Chondrocyte (in vitro differentiated cells): ENCODE measurements at regions not wholly inside any gene's neighbourhood (a gene's known extent, or its start where the extent isn't known, plus 50 kb on each side); places are given as distances from the start of the nearest gene placed in this dataset.

Experiments
- DNase-seq: peaks from one replicate; pipeline ENCODE4 v3.0.0; 2021; ENCODE audit warnings: mixed read lengths, low spot score
- H3K27ac Mint-ChIP-seq: one replicate; pipeline ENCODE4 v1.8.0; 2021; ENCODE audit warnings: mild to moderate bottlenecking, moderate library complexity, mixed read lengths; ENCODE audit not compliant: unreplicated experiment
- H3K27me3 Mint-ChIP-seq: 2 replicates; pipeline ENCODE4 v1.8.0; 2021; ENCODE audit warnings: low read depth, mixed read lengths
- H3K36me3 Mint-ChIP-seq: 2 replicates; pipeline ENCODE4 v1.8.0; 2021; ENCODE audit warnings: low read depth, mixed read lengths
- H3K4me1 Mint-ChIP-seq: 2 replicates; pipeline ENCODE4 v1.8.0; 2021; ENCODE audit warnings: low read depth, mild to moderate bottlenecking, mixed read lengths
- H3K4me3 Mint-ChIP-seq: one replicate; pipeline ENCODE4 v1.8.0; 2021; ENCODE audit warnings: mild to moderate bottlenecking, moderate library complexity, mixed read lengths; ENCODE audit not compliant: unreplicated experiment
- H3K9me3 Mint-ChIP-seq: 2 replicates; pipeline ENCODE4 v1.8.0; 2021; ENCODE audit warnings: low read depth, mixed read lengths
- TF ChIP-seq, protein P1 (sequence below): fragments of 200-600 bp; sonication (generic); IDR thresholded peaks from 2 replicates; pipeline ENCODE4 v1.5.0; 2021; ENCODE audit warnings: antibody characterized with exemption, mild to moderate bottlenecking, moderate library complexity

DNA sequence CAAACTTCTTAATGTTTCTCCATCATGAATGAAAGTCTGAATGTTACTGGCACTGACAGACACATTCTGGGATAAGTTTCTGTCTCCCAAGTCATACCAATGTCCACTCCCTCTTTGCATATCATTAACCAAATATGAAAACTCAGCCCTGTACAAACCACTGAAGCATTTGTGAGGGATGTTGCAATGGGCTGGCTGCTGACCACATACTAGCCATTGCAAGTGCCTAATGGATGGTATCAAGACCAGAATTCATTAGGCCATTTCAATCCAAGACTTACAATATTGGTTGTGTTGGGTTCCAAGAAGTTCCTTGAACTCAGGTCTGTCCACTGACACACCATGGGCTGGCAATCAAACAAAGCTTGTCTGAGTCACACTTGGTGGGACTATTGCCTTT is 73.8 kb downstream of the CBLN2 start:
- H3K36me3 Mint-ChIP-seq: no peaks in the 10 kb centered on the region
- no peak for DNase-seq
- peaks cover 2% of the 10 kb centered on the region for H3K27me3 Mint-ChIP-seq
- H3K4me1 Mint-ChIP-seq: no peaks in the 10 kb centered on the region
- TF ChIP-seq, protein P1, sequence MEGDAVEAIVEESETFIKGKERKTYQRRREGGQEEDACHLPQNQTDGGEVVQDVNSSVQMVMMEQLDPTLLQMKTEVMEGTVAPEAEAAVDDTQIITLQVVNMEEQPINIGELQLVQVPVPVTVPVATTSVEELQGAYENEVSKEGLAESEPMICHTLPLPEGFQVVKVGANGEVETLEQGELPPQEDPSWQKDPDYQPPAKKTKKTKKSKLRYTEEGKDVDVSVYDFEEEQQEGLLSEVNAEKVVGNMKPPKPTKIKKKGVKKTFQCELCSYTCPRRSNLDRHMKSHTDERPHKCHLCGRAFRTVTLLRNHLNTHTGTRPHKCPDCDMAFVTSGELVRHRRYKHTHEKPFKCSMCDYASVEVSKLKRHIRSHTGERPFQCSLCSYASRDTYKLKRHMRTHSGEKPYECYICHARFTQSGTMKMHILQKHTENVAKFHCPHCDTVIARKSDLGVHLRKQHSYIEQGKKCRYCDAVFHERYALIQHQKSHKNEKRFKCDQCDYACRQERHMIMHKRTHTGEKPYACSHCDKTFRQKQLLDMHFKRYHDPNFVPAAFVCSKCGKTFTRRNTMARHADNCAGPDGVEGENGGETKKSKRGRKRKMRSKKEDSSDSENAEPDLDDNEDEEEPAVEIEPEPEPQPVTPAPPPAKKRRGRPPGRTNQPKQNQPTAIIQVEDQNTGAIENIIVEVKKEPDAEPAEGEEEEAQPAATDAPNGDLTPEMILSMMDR: no peak
- peaks cover 1% of the 10 kb centered on the region for H3K9me3 Mint-ChIP-seq
- H3K27ac Mint-ChIP-seq: no peak overlapping the region
- no peak overlapping the region for H3K4me3 Mint-ChIP-seq

DNA sequence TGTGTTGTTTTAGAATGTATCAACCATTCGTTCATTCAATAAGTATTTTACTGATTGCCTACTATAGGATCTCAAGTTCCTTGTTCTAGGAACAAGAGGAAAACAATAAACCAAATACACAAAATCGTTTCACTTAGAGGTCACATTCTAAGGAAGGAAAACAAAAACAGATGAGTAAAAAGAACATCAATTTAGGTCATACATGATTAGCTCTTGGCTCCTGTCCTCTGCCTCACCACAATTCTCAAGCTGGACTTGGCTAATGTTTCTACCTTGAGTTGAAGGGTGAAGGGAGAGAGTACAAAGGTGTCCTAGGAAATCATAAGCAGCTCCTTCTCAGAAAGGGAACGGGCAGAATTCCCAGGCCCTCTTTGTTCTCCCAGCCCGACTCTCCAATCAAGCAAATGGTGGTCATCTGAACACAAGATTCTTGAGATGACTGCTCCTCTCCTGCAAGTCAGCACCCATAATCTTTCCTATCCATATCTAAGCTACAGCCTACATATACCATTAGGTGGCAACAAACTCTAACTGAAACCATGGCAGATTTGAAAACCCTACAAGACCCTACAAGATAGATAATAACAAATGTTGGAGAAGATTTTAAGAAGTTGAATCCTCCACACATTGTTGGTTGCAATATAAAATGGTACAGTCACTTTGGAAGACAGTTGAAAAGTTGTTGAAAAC is 76.0 kb downstream of the CBLN2 start:
- Mint-ChIP-seq H3K9me3 (peaks cover 7% of the 10 kb centered on the region), H3K4me3 (no peak overlapping the region), H3K27me3 (no peaks in the 10 kb centered on the region), H3K36me3 (no peaks in the 10 kb centered on the region), H3K27ac (no peak overlapping the region), H3K4me1 (no peaks in the 10 kb centered on the region)
- DNase-seq: no peak
- TF ChIP-seq, protein P1: no peak

DNA sequence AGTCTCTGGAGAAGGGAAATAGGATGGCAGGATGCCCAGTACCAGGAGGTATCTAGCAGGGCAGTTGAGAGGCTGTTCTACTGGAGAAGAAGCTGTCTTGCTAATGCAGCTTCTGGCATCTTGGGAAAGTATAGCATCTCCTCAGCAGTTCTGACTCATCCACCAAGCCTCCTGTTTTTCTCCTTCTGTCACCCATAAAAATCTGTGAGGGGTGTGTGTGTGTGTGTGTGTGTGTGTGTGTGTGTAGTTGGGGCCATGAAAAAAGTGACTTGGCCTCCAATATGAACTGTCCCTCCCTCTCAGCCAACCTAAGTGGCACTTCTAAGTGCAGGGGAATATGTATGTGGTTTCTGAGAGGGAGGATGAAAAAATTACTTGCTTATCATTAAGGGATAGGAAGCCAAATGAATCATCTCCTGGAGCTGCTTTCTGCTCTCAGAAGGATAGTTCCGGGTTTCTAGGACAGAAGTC is 83.9 kb downstream of the CBLN2 start:
- Mint-ChIP-seq H3K27me3 (no peaks in the 10 kb centered on the region), H3K9me3 (peaks cover 11% of the 10 kb centered on the region), H3K4me3 (no peak overlapping the region), H3K36me3 (no peaks in the 10 kb centered on the region), H3K4me1 (peaks cover 7% of the 10 kb centered on the region), H3K27ac (no peak overlapping the region)
- TF ChIP-seq, protein P1: no peak
- no peak for DNase-seq

DNA sequence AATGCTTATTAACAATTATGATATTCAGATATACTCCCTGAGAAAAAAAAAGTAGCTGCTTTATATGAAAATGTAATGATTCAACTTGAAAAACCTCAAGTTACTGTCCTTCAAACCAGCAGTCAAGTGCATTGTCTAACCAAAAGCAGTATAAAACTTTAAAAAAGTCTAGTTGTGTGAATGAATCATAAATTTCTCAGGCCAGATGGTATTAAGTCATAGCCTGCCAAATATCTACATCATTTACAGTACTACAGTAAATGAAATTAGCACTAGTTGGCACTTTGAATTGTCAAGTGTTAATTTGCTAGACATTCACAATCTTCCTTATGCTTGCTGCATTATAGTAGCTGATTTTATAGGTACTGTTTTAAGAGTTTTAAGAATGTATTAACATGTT is 85.9 kb downstream of the CBLN2 start:
- H3K4me1 Mint-ChIP-seq: peaks cover 7% of the 10 kb centered on the region
- H3K9me3 Mint-ChIP-seq: peaks cover 13% of the 10 kb centered on the region
- TF ChIP-seq, protein P1: no peak
- no peak overlapping the region for H3K4me3 Mint-ChIP-seq
- H3K27ac Mint-ChIP-seq: no peak overlapping the region
- H3K36me3 Mint-ChIP-seq: no peaks in the 10 kb centered on the region
- no peak for DNase-seq
- H3K27me3 Mint-ChIP-seq: no peaks in the 10 kb centered on the region

DNA sequence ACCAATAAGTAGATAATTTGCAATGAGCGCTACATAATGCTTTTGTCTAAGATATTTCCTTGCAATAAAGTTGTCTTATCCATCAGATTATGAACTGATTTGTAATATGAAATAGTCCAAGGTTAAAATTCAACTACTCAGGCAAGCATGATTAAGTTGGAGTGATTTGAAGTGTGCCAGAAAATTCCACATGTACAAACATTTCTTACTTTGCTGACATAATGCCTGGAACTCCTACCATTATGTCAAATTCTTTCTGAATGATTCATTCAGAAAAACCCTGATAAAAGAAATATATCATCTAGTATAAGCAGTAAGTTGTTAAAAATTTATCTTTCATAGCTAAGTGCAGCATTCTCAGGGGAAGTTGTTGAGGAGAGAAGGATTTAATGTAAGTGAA is 87.3 kb downstream of the CBLN2 start:
- Mint-ChIP-seq H3K27ac (no peak overlapping the region), H3K4me3 (no peak overlapping the region), H3K36me3 (no peaks in the 10 kb centered on the region), H3K4me1 (peaks cover 7% of the 10 kb centered on the region), H3K9me3 (peaks cover 23% of the 10 kb centered on the region), H3K27me3 (no peaks in the 10 kb centered on the region)
- no peak for DNase-seq
- TF ChIP-seq, protein P1: no peak
